ENCODE measurements at regions not wholly inside any gene's neighbourhood (a gene's known extent, or its start where the extent isn't known, plus 50 kb on each side); places are given as distances from the start of the nearest gene placed in this dataset.

DNA sequence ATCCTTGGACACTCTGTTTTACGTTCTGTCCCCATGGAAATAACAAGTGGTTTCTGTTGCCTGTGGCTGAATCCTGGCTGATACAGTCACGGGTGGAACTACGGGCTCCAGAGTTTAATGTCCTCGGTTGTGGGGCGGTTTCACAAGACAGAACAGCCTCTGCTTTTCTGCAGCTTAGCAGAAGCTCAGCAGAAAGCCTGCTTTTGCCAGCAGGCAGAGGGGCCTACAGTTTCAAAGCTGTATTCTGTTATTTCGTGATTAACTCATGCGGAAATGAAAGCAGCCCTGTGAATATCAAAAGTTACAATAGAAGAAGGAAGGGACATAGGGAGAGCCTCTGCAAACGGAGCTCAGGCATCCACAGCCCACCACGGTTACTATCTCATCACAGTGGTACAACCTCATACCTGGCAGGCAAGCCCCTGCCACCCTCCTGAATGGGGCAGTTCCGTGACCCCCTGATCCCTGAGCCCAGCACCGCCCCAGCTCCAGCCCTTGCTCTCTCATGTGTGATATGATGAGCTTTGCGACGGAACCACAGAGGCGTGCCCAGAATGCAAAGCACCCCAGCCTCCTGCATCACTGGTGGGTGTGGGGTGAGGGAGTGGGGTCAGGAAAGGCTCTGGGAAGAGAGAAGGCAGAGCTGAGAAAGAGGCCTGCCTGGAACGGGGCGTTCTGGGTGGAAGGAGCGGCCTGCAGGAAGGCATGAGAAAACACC, 360.6 kb downstream of the BRD1 start:
- TF ChIP-seq, protein P1, sequence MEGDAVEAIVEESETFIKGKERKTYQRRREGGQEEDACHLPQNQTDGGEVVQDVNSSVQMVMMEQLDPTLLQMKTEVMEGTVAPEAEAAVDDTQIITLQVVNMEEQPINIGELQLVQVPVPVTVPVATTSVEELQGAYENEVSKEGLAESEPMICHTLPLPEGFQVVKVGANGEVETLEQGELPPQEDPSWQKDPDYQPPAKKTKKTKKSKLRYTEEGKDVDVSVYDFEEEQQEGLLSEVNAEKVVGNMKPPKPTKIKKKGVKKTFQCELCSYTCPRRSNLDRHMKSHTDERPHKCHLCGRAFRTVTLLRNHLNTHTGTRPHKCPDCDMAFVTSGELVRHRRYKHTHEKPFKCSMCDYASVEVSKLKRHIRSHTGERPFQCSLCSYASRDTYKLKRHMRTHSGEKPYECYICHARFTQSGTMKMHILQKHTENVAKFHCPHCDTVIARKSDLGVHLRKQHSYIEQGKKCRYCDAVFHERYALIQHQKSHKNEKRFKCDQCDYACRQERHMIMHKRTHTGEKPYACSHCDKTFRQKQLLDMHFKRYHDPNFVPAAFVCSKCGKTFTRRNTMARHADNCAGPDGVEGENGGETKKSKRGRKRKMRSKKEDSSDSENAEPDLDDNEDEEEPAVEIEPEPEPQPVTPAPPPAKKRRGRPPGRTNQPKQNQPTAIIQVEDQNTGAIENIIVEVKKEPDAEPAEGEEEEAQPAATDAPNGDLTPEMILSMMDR (IDR thresholded peaks at IDR 0.05; ENCODE audit: insufficient read depth, low read depth, low read length), result no peak
- Histone ChIP-seq H3K36me3 (ENCODE audit: control insufficient read depth, insufficient read depth, low read length) (no peaks in the 10 kb centered on the region), H3K4me3 (ENCODE audit: low read depth, low read length) (no peak overlapping the region), H3K27me3 (ENCODE audit: control insufficient read depth, insufficient read depth, low read length) (no peaks in the 10 kb centered on the region)
- no peak for DNase-seq (ENCODE audit: low read depth)
- ChIA-PET POLR2A (no interaction called here), CTCF (no interaction called here)

DNA sequence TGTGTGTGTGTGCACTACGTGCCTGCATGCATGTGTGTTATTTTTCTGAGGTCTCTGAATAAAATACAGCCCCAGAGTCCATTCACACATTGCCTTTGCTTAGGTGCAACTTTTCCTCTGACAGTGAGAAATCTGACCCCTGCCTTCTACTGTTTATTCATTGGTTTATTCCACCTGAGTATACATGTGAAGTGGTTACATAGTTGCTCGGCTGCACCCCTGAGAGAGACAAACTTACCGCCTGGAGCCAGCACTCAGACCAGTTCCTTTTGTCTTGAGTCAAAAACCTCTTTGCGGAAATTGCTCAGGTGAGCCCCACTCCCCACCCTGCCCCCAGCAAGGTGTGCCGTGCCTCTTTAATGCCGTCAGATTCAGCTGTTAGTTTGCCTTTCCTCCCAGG, 363.6 kb downstream of the BRD1 start:
- Histone ChIP-seq H3K27me3 (ENCODE audit: control insufficient read depth, insufficient read depth, low read length) (no peaks in the 10 kb centered on the region), H3K4me3 (ENCODE audit: low read depth, low read length) (no peak overlapping the region), H3K36me3 (ENCODE audit: control insufficient read depth, insufficient read depth, low read length) (no peaks in the 10 kb centered on the region)
- ChIA-PET CTCF (no interaction called here), POLR2A (no interaction called here)
- no peak for DNase-seq (ENCODE audit: low read depth)
- TF ChIP-seq, protein P1 (IDR thresholded peaks at IDR 0.05; ENCODE audit: insufficient read depth, low read depth, low read length), result no peak

DNA sequence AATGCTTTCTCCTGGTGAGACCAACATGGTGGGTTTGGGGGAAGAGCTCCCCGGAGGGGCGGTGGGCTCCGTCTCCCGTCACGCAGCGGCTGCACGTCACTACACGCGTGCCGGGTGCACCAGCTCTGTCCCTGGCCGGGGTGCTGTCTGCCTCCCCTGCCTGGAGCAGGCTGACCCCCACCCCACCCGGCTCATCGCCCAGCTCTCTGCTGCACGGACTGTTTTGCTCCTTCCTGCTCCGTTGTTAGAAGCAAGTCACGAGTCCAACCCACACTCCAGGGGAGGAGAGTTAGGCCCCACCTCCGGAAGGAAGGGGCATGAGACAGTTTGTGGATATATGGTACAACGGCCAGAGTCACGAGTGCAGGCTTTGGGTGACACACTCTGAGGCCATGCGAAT, 364.9 kb downstream of the BRD1 start:
- H3K27me3 ChIP-seq (ENCODE audit: control insufficient read depth, insufficient read depth, low read length), result no peaks in the 10 kb centered on the region
- H3K36me3 ChIP-seq (ENCODE audit: control insufficient read depth, insufficient read depth, low read length), result no peaks in the 10 kb centered on the region
- no peak overlapping the region for H3K4me3 ChIP-seq (ENCODE audit: low read depth, low read length)
- TF ChIP-seq, protein P1 (IDR thresholded peaks at IDR 0.05; ENCODE audit: insufficient read depth, low read depth, low read length), result no peak
- ChIA-PET POLR2A (no interaction called here), CTCF (no interaction called here)
- DNase-seq (ENCODE audit: low read depth), result no peak

DNA sequence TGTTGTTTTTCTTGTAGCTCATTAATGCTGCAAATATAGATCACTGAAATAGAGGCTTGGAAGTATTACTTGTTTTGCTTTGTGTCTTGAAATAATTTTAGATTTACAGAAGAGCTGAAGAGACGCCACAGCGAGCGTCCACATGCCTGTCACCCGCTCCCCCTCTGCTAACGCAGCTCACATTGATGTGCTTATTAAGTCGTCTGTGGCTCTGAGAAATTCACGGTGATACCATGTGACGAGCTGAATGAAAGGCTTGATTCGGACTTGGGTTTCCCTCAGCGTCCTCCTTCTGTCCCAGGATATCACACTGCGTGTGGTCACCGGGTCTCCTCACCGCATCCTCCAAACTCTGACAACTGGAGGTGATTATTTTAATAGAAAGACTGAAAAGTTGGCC, 365.4 kb downstream of the BRD1 start:
- Histone ChIP-seq H3K27me3 (ENCODE audit: control insufficient read depth, insufficient read depth, low read length) (no peaks in the 10 kb centered on the region), H3K36me3 (ENCODE audit: control insufficient read depth, insufficient read depth, low read length) (no peaks in the 10 kb centered on the region), H3K4me3 (ENCODE audit: low read depth, low read length) (no peak overlapping the region)
- ChIA-PET POLR2A (no interaction called here), CTCF (no interaction called here)
- TF ChIP-seq, protein P1 (IDR thresholded peaks at IDR 0.05; ENCODE audit: insufficient read depth, low read depth, low read length), result no peak
- DNase-seq (ENCODE audit: low read depth), result no peak

DNA sequence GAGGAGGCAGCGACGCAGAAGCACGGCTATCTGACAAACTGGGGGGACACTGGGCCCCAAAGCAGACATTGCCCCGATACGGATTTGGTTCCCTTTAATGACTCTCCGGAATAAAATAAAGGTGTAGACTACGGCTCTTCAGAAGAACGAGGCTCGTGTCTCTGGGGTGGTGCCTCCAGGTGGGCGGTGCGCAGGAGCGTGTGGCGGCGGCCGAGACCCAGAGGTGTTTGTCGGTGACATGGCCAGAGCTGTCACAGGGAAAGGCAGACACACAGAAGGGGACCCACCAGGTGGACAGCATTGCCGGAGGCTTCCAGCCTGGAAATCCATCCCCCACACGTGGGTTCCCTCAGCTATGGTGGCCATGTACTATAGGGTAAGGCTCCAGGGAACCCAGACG, 366.0 kb downstream of the BRD1 start:
- Histone ChIP-seq H3K36me3 (ENCODE audit: control insufficient read depth, insufficient read depth, low read length) (no peaks in the 10 kb centered on the region), H3K27me3 (ENCODE audit: control insufficient read depth, insufficient read depth, low read length) (no peaks in the 10 kb centered on the region), H3K4me3 (ENCODE audit: low read depth, low read length) (no peak overlapping the region)
- CTCF ChIA-PET, result no interaction called here
- POLR2A ChIA-PET, result no interaction called here
- TF ChIP-seq, protein P1 (IDR thresholded peaks at IDR 0.05; ENCODE audit: insufficient read depth, low read depth, low read length), result no peak
- no peak for DNase-seq (ENCODE audit: low read depth)

Data from BJ (cell line).